PFSK-1 (cell line): ENCODE measurements at regions not wholly inside any gene's neighbourhood (a gene's known extent, or its start where the extent isn't known, plus 50 kb on each side); places are given as distances from the start of the nearest gene placed in this dataset.

Experiments
- POLR2AphosphoS5 ChIP-seq: IDR thresholded peaks from 2 replicates; pipeline ENCODE4 v1.6.1; 2012; ENCODE audit warnings: low read depth, mild to moderate bottlenecking, control low read depth, low read length, moderate library complexity
- TAF1 ChIP-seq: IDR thresholded peaks from 2 replicates; pipeline ENCODE4 v1.6.1; 2012; ENCODE audit warnings: low read length, control low read depth, borderline replicate concordance; ENCODE audit not compliant: insufficient read depth

- TF ChIP-seq POLR2AphosphoS5, result no peak
- TF ChIP-seq TAF1, result no peak
Measured at GRCh38 chr1:101330427-101331130, 93.8 kb downstream of the S1PR1 start.
